COLO668 (cell line): ENCODE measurements at regions not wholly inside any gene's neighbourhood (a gene's known extent, or its start where the extent isn't known, plus 50 kb on each side); places are given as distances from the start of the nearest gene placed in this dataset.
"Not testable (repeated sequence)": the region's sequence is repeated elsewhere in the genome, so short reads cannot be mapped to it uniquely, and the experiment has no call there.

Source experiments
- DNase-seq: peaks from one replicate; lab custom pipeline; 2025; ENCODE audit not compliant: unreplicated experiment; lab: John Stamatoyannopoulos, UW

GRCh38 chr18:10077986-10078385, 164.2 kb downstream of the VAPA start:
- no peak for DNase-seq

- no peak for DNase-seq
Observed at GRCh38 chr18:10080372-10080771, 166.6 kb downstream of the VAPA start.

GRCh38 chr18:10081492-10081891, 167.7 kb downstream of the VAPA start:
- peak; percentile 70 for DNase-seq

- no peak for DNase-seq
Observed at GRCh38 chr18:10085416-10085815, 171.6 kb downstream of the VAPA start.

GRCh38 chr18:10085876-10086275, 172.1 kb downstream of the VAPA start:
- no peak for DNase-seq

GRCh38 chr18:10086458-10087210, 172.8 kb downstream of the VAPA start:
- DNase-seq, result peak; percentile 46

GRCh38 chr18:10088734-10089133, 174.9 kb downstream of the VAPA start:
- DNase-seq, result no peak

GRCh38 chr18:10089881-10090280, 176.1 kb downstream of the VAPA start:
- no peak for DNase-seq

GRCh38 chr18:10090668-10091067, 176.9 kb downstream of the VAPA start:
- no peak for DNase-seq

- no peak for DNase-seq
Observed at GRCh38 chr18:10093445-10093844, 179.6 kb downstream of the VAPA start.

- DNase-seq, result no peak
Observed at GRCh38 chr18:10094154-10094553, 180.3 kb downstream of the VAPA start.

- no peak for DNase-seq
Observed at GRCh38 chr18:10094655-10095054, 180.8 kb downstream of the VAPA start.

- no peak for DNase-seq
Observed at GRCh38 chr18:10095356-10095755, 181.5 kb downstream of the VAPA start.

GRCh38 chr18:10099539-10100140, 185.8 kb downstream of the VAPA start:
- no peak for DNase-seq

GRCh38 chr18:10100196-10100595, 186.4 kb downstream of the VAPA start:
- no peak for DNase-seq

GRCh38 chr18:10100941-10101701, 187.3 kb downstream of the VAPA start:
- no peak for DNase-seq

GRCh38 chr18:10101729-10102128, 187.9 kb downstream of the VAPA start:
- no peak for DNase-seq

- DNase-seq, result not testable (repeated sequence)
Observed at GRCh38 chr18:10105118-10105517, 191.3 kb downstream of the VAPA start.

- no peak for DNase-seq
Observed at GRCh38 chr18:10111191-10111590, 197.4 kb downstream of the VAPA start.

GRCh38 chr18:10111944-10112343, 198.1 kb downstream of the VAPA start:
- no peak for DNase-seq

GRCh38 chr18:10113121-10114022, 199.6 kb downstream of the VAPA start:
- no peak for DNase-seq
